ENCODE measurements at regions not wholly inside any gene's neighbourhood (a gene's known extent, or its start where the extent isn't known, plus 50 kb on each side); places are given as distances from the start of the nearest gene placed in this dataset.
A peak's percentile ranks its signal among the peaks of the same experiment; 100 is the strongest.

- Histone ChIP-seq H3K36me3 (no peaks in the 10 kb centered on the region), H3K9me3 (no peaks in the 10 kb centered on the region), H3K4me1 (no peaks in the 10 kb centered on the region), H3K27ac (no peak overlapping the region), H3K4me3 (no peak overlapping the region), H3K27me3 (no peaks in the 10 kb centered on the region)
- 56 to 62% methylated on average over 2 of the region's 2 CpGs for WGBS, 2 donors
- DNase-seq, result no peak
- intact Hi-C loops (cut with DNase I), result no loop called here
- TF ChIP-seq POLR2A (IDR thresholded peaks at IDR 0.05), result no peak
- no peak for TF ChIP-seq CTCF (IDR thresholded peaks at IDR 0.05)
Measured at GRCh38 chr7:41156268-41156667, 546.6 kb downstream of the INHBA start.

- Histone ChIP-seq H3K4me3 (no peak overlapping the region), H3K4me1 (peaks cover 0 to 10% (median 0%) of the 10 kb centered on the region in 3 donors), H3K9me3 (no peaks in the 10 kb centered on the region), H3K27ac (no peak overlapping the region), H3K27me3 (no peaks in the 10 kb centered on the region), H3K36me3 (no peaks in the 10 kb centered on the region)
- TF ChIP-seq POLR2A (IDR thresholded peaks at IDR 0.05), result no peak
- TF ChIP-seq CTCF (IDR thresholded peaks at IDR 0.05), result no peak
- DNase-seq, result no peak
- intact Hi-C loops (cut with DNase I), result no loop called here
Measured at GRCh38 chr7:41153268-41153667, 549.6 kb downstream of the INHBA start.

- Histone ChIP-seq H3K4me1 (peaks cover 0 to 21% (median 4%) of the 10 kb centered on the region in 3 donors), H3K9me3 (no peaks in the 10 kb centered on the region), H3K36me3 (no peaks in the 10 kb centered on the region), H3K27me3 (no peaks in the 10 kb centered on the region), H3K4me3 (no peak overlapping the region), H3K27ac (no peak overlapping the region)
- DNase-seq, result no peak
- intact Hi-C loops (cut with DNase I), result no loop called here
- TF ChIP-seq POLR2A (IDR thresholded peaks at IDR 0.05) (no peak), CTCF (IDR thresholded peaks at IDR 0.05) (no peak)
- WGBS, 2 donors, result 82 to 92% methylated on average over 4 of the region's 4 CpGs
Measured at GRCh38 chr7:41152179-41152678, 550.7 kb downstream of the INHBA start.

GRCh38 chr7:41149576-41149975 is 553.3 kb downstream of the INHBA start:
- Histone ChIP-seq H3K4me1 (peaks cover 0 to 22% (median 4%) of the 10 kb centered on the region in 3 donors), H3K27me3 (no peaks in the 10 kb centered on the region), H3K9me3 (no peaks in the 10 kb centered on the region), H3K36me3 (no peaks in the 10 kb centered on the region), H3K27ac (no peak overlapping the region), H3K4me3 (no peak overlapping the region)
- intact Hi-C loops (cut with DNase I), result no loop called here
- no peak for DNase-seq
- TF ChIP-seq CTCF (IDR thresholded peaks at IDR 0.05) (no peak), POLR2A (IDR thresholded peaks at IDR 0.05) (no peak)
- WGBS, 2 donors, result 88 to 96% methylated on average over 5 to 14 of the region's 16 CpGs

- H3K27me3 ChIP-seq, result no peaks in the 10 kb centered on the region
- no peaks in the 10 kb centered on the region for H3K9me3 ChIP-seq
- H3K36me3 ChIP-seq, result no peaks in the 10 kb centered on the region
- no peak for DNase-seq
- intact Hi-C loops (cut with DNase I), result no loop called here
- H3K27ac ChIP-seq, result peak overlapping the region in 1 of 4 donors; percentile 20
- 26 to 30% methylated on average over 1 of the region's 1 CpG for WGBS, 2 donors
- no peak for TF ChIP-seq POLR2A (IDR thresholded peaks at IDR 0.05)
- no peak overlapping the region for H3K4me3 ChIP-seq
- H3K4me1 ChIP-seq, result peaks cover 0 to 22% (median 4%) of the 10 kb centered on the region in 3 donors
Measured at GRCh38 chr7:41148521-41148951, 554.4 kb downstream of the INHBA start.
